ENCODE measurements at regions not wholly inside any gene's neighbourhood (a gene's known extent, or its start where the extent isn't known, plus 50 kb on each side); places are given as distances from the start of the nearest gene placed in this dataset.
A peak's percentile ranks its signal among the peaks of the same experiment; 100 is the strongest.

DNA sequence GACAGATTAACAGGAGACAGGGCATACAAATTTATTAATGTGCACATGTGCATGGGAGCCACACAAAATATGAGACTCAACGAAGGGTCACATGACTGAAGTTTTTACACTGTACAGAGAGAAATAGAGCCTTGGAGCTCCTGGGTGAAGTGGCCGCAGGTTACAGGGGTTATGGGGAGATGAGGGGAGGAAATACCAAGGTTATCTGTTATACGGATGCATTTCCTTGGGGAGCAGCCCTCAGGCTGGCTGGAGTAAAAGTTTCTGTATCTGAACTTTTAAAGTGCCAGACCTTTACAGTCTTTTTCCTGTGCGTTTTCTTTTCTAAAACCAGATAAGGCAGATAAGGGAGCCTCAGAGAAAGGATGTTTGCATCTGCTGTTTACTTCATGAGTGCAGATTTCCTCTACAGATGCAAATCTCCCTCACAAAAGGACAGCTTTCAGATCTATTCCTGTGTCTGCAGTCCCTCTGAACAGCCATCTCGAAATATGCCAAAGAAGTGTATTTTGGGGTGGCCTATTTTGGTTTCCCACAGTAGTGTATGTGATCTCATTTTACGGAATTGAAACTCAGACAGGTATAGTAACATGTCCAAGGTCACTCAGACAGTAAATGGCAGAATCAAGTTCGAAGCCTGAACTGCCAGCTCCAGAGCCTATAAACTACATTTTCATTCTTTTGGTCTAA, 139.3 kb upstream of the FBXL17 start (continued):
- TF ChIP-seq, protein P1, sequence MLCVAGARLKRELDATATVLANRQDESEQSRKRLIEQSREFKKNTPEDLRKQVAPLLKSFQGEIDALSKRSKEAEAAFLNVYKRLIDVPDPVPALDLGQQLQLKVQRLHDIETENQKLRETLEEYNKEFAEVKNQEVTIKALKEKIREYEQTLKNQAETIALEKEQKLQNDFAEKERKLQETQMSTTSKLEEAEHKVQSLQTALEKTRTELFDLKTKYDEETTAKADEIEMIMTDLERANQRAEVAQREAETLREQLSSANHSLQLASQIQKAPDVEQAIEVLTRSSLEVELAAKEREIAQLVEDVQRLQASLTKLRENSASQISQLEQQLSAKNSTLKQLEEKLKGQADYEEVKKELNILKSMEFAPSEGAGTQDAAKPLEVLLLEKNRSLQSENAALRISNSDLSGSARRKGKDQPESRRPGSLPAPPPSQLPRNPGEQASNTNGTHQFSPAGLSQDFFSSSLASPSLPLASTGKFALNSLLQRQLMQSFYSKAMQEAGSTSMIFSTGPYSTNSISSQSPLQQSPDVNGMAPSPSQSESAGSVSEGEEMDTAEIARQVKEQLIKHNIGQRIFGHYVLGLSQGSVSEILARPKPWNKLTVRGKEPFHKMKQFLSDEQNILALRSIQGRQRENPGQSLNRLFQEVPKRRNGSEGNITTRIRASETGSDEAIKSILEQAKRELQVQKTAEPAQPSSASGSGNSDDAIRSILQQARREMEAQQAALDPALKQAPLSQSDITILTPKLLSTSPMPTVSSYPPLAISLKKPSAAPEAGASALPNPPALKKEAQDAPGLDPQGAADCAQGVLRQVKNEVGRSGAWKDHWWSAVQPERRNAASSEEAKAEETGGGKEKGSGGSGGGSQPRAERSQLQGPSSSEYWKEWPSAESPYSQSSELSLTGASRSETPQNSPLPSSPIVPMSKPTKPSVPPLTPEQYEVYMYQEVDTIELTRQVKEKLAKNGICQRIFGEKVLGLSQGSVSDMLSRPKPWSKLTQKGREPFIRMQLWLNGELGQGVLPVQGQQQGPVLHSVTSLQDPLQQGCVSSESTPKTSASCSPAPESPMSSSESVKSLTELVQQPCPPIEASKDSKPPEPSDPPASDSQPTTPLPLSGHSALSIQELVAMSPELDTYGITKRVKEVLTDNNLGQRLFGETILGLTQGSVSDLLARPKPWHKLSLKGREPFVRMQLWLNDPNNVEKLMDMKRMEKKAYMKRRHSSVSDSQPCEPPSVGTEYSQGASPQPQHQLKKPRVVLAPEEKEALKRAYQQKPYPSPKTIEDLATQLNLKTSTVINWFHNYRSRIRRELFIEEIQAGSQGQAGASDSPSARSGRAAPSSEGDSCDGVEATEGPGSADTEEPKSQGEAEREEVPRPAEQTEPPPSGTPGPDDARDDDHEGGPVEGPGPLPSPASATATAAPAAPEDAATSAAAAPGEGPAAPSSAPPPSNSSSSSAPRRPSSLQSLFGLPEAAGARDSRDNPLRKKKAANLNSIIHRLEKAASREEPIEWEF (IDR thresholded peaks at IDR 0.05; ENCODE audit: insufficient replicate concordance, low read depth, low read length) = no peak
- TF ChIP-seq ATF7 (IDR thresholded peaks at IDR 0.05; ENCODE audit: low read depth) (peak; percentile 73), CREM (IDR thresholded peaks at IDR 0.05; ENCODE audit: low read depth) (peak; percentile 92), NR2C2 (IDR thresholded peaks at IDR 0.05; ENCODE audit: borderline replicate concordance, control insufficient read depth, insufficient read length, low read depth) (no peak), POLR2AphosphoS5 (IDR thresholded peaks at IDR 0.05; ENCODE audit: low read length) (no peak), TARDBP (IDR thresholded peaks at IDR 0.05; ENCODE audit: borderline replicate concordance) (no peak), BCL11A (IDR thresholded peaks at IDR 0.05; ENCODE audit: low read depth, low read length) (peak; percentile 87), ZNF217 (IDR thresholded peaks at IDR 0.05) (peak; percentile 27; the same call in 1 of the 2 replicates), CREB1 (IDR thresholded peaks at IDR 0.05; ENCODE audit: low read depth) (peak; percentile 76), SP1 (IDR thresholded peaks at IDR 0.05; ENCODE audit: low read depth, low read length) (peak; percentile 19), BACH1 (IDR thresholded peaks at IDR 0.05; ENCODE audit: borderline replicate concordance) (no peak)
- TF ChIP-seq, protein P2, sequence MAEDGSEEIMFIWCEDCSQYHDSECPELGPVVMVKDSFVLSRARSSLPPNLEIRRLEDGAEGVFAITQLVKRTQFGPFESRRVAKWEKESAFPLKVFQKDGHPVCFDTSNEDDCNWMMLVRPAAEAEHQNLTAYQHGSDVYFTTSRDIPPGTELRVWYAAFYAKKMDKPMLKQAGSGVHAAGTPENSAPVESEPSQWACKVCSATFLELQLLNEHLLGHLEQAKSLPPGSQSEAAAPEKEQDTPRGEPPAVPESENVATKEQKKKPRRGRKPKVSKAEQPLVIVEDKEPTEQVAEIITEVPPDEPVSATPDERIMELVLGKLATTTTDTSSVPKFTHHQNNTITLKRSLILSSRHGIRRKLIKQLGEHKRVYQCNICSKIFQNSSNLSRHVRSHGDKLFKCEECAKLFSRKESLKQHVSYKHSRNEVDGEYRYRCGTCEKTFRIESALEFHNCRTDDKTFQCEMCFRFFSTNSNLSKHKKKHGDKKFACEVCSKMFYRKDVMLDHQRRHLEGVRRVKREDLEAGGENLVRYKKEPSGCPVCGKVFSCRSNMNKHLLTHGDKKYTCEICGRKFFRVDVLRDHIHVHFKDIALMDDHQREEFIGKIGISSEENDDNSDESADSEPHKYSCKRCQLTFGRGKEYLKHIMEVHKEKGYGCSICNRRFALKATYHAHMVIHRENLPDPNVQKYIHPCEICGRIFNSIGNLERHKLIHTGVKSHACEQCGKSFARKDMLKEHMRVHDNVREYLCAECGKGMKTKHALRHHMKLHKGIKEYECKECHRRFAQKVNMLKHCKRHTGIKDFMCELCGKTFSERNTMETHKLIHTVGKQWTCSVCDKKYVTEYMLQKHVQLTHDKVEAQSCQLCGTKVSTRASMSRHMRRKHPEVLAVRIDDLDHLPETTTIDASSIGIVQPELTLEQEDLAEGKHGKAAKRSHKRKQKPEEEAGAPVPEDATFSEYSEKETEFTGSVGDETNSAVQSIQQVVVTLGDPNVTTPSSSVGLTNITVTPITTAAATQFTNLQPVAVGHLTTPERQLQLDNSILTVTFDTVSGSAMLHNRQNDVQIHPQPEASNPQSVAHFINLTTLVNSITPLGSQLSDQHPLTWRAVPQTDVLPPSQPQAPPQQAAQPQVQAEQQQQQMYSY (CRISPR knock-in tag; IDR thresholded peaks at IDR 0.05) = no peak
- TF ChIP-seq, protein P3, sequence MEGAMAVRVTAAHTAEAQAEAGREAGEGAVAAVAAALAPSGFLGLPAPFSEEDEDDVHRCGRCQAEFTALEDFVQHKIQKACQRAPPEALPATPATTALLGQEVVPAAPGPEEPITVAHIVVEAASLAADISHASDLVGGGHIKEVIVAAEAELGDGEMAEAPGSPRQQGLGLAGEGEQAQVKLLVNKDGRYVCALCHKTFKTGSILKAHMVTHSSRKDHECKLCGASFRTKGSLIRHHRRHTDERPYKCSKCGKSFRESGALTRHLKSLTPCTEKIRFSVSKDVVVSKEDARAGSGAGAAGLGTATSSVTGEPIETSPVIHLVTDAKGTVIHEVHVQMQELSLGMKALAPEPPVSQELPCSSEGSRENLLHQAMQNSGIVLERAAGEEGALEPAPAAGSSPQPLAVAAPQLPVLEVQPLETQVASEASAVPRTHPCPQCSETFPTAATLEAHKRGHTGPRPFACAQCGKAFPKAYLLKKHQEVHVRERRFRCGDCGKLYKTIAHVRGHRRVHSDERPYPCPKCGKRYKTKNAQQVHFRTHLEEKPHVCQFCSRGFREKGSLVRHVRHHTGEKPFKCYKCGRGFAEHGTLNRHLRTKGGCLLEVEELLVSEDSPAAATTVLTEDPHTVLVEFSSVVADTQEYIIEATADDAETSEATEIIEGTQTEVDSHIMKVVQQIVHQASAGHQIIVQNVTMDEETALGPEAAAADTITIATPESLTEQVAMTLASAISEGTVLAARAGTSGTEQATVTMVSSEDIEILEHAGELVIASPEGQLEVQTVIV (IDR thresholded peaks at IDR 0.05; ENCODE audit: borderline replicate concordance, partially characterized antibody) = no peak
- TF ChIP-seq, protein P4, sequence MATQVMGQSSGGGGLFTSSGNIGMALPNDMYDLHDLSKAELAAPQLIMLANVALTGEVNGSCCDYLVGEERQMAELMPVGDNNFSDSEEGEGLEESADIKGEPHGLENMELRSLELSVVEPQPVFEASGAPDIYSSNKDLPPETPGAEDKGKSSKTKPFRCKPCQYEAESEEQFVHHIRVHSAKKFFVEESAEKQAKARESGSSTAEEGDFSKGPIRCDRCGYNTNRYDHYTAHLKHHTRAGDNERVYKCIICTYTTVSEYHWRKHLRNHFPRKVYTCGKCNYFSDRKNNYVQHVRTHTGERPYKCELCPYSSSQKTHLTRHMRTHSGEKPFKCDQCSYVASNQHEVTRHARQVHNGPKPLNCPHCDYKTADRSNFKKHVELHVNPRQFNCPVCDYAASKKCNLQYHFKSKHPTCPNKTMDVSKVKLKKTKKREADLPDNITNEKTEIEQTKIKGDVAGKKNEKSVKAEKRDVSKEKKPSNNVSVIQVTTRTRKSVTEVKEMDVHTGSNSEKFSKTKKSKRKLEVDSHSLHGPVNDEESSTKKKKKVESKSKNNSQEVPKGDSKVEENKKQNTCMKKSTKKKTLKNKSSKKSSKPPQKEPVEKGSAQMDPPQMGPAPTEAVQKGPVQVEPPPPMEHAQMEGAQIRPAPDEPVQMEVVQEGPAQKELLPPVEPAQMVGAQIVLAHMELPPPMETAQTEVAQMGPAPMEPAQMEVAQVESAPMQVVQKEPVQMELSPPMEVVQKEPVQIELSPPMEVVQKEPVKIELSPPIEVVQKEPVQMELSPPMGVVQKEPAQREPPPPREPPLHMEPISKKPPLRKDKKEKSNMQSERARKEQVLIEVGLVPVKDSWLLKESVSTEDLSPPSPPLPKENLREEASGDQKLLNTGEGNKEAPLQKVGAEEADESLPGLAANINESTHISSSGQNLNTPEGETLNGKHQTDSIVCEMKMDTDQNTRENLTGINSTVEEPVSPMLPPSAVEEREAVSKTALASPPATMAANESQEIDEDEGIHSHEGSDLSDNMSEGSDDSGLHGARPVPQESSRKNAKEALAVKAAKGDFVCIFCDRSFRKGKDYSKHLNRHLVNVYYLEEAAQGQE (IDR thresholded peaks at IDR 0.05; ENCODE audit: low read depth, low read length) = no peak

Measured in GM12878 (cell line).